AG09309 (cell line): ENCODE measurements at regions not wholly inside any gene's neighbourhood (a gene's known extent, or its start where the extent isn't known, plus 50 kb on each side); places are given as distances from the start of the nearest gene placed in this dataset.

Source experiments
- DNase-seq: peaks from one replicate; pipeline ENCODE4 v3.0.0-alpha.2; 2010; ENCODE audit warnings: low read depth
- H3K4me3 ChIP-seq: 2 replicates; pipeline ENCODE4 v1.5.1; 2011; ENCODE audit warnings: mild to moderate bottlenecking, low read depth, low read length, moderate library complexity; ENCODE audit not compliant: control insufficient read depth
- TF ChIP-seq, protein P1 (sequence below): IDR thresholded peaks from 2 replicates; pipeline ENCODE4 v1.5.1; 2011; ENCODE audit warnings: mild to moderate bottlenecking, low read depth, low read length, inconsistent platforms; ENCODE audit not compliant: insufficient read depth, control insufficient read depth; ENCODE audit errors: missing control alignments

DNA sequence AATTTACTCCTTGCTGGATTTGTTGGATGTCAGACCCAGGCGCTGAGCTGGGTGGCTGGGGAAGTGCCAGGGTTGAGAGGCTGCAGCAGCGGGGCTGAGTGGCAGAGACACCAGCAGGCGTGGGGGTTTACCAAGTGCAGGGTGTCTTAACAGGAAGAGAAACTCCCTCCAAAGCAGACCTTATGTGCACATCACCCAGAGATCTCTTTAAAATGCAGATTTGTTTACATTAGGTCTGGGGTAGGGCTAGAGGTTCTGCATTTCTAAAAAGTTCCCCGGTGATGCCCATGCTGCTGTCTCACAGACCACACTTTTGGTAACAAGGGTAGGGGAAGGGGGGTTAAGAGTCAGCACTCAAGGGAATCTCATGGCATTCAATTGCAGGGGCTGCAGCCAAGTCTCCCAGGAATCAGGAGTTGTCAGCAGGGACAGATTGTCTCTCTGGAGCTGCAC lies 80.7 kb upstream of the OLFM4 start:
- TF ChIP-seq, protein P1, sequence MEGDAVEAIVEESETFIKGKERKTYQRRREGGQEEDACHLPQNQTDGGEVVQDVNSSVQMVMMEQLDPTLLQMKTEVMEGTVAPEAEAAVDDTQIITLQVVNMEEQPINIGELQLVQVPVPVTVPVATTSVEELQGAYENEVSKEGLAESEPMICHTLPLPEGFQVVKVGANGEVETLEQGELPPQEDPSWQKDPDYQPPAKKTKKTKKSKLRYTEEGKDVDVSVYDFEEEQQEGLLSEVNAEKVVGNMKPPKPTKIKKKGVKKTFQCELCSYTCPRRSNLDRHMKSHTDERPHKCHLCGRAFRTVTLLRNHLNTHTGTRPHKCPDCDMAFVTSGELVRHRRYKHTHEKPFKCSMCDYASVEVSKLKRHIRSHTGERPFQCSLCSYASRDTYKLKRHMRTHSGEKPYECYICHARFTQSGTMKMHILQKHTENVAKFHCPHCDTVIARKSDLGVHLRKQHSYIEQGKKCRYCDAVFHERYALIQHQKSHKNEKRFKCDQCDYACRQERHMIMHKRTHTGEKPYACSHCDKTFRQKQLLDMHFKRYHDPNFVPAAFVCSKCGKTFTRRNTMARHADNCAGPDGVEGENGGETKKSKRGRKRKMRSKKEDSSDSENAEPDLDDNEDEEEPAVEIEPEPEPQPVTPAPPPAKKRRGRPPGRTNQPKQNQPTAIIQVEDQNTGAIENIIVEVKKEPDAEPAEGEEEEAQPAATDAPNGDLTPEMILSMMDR, result no peak
- no peak overlapping the region for H3K4me3 ChIP-seq
- no peak for DNase-seq

DNA sequence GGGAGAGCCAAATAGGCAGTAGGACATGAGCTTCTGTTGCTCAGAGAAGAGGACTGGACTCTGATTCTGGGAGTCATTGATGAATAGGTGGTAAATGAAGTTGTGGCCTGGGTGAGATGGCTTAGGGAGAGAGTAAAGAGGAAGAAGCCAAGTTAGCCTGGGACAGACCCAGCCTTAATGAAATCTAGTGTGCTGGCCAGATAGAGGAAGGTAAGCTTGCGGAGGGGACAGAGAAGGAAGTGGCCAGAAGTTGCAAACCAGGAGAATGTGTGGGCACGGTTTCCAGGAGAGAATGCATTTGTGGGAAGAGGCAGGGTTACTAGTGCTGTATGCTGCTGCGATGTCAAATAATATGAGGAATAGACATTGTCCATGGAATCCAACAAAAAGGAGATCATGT lies 83.3 kb upstream of the OLFM4 start:
- DNase-seq, result no peak
- TF ChIP-seq, protein P1, result no peak

DNA sequence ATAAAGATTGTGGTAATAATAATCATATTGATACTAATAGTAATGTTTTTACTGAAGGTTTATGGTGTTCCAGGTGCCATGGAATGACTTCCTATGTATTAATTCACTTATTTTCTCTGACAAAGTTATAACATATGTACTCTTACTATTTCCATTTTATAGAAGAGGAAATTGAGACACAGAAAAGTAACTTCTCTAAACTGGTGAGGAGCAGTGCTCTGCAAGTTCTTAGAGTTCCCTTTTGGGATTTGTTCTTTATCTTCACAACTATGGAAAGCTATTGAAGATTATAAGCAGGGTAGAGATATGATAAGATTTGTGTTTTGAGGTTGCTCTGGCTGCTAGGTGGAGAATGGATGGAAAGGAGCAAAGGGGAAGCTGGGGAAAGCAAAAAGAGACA lies 83.9 kb upstream of the OLFM4 start:
- TF ChIP-seq, protein P1, result no peak
- DNase-seq, result no peak
- H3K4me3 ChIP-seq, result no peak overlapping the region

More for the DNA sequence above, 83.3 kb upstream of the OLFM4 start:
- H3K4me3 ChIP-seq, result no peak overlapping the region

DNA sequence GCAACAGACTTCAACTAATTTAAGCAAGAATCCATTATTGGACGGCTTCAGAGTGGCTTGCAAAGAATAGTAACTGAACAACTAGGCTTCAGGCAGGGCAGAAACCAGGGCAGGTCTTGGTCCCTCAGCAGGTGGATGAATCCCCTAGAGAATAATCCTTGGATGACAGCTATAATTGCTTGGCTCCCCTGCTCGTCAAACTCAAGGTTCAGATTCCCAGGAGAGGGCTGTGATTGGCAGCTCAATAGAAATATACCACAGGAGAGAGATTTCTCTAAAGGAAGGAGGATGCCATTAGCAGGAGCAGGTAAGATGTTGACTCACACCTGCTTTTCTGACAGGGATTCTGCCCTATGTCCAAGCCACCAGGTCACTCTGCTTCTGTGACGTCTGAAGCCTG lies 89.6 kb upstream of the PCDH8 start:
- no peak for DNase-seq
- TF ChIP-seq, protein P1, result no peak
- H3K4me3 ChIP-seq, result no peak overlapping the region

DNA sequence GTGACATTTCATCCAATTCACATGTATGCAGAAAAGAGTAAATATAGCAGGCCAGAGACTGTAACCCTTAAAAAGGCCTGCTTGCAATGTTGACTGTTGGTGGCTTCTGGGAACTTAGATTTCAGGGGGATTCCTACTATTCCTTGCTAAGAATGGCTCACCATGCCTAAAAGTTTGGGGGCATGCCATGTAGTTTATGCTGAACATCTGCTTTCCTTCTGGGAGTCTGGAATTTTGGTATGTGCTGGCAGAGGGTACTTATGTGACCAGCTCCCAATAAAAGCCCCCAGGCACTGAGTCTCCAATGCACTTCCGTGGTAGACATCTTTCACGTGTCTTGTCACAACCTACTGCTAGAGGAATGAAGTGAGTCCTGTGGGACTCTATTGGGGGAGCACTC lies 88.4 kb upstream of the PCDH8 start:
- no peak for DNase-seq
- no peak overlapping the region for H3K4me3 ChIP-seq
- TF ChIP-seq, protein P1, result no peak

DNA sequence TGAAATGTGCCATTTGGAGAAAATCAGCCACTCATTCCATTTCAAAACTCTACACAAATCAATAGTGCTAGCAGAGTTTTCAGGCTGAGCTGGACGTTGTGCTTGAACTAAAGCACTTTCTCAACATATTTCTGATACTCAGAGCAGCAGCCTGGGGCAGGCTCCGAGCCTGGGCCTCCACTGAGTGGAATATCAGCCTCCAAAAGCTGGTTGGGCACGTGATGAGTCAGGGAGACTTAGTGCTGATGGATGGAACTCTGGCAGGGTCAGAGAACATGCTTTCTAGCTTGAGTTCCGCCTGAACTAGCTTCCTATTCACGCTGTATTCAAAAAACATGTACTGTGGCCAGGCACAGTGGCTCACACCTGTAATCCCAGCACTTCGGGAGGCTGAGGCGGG lies 85.8 kb upstream of the PCDH8 start:
- no peak for DNase-seq
- H3K4me3 ChIP-seq, result no peak overlapping the region
- TF ChIP-seq, protein P1, result no peak

DNA sequence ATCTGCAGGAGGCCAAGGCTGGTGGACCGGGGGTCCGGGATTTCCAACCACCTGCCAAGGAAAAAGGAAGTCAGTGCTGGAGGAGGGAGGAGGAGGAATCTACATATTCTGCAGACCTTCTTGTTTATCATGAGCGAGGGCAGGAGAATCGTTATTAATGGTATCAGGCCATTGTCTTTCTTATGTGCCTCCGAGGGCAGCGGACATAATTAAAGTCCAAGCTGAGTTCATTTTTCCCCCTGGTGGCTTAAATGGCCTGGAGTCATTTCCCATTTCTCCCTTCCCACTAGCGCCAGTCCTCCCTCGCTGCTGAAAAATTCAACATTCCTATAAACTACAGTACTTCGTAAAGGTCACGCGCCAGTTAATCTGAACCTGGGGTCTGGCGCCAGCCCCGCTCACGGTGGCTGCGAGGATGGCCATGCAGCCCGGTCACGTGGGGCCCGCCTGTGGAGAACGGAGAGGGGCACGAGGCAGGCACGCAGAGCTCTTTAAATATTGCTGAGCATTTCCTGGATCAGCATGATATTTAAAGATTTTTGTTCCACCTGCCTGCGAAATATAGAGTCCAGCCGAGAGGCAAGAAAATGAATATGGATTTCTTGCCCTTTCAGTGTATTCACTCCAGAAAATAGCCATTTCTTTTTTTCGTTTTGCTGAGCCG lies 85.2 kb upstream of the PCDH8 start:
- no peak for DNase-seq
- TF ChIP-seq, protein P1, result no peak
- no peak overlapping the region for H3K4me3 ChIP-seq
